ENCODE measurements at regions not wholly inside any gene's neighbourhood (a gene's known extent, or its start where the extent isn't known, plus 50 kb on each side); places are given as distances from the start of the nearest gene placed in this dataset.

GRCh38 chr3:101172516-101172915 is 147.9 kb downstream of the IMPG2 start:
- TF ChIP-seq CTCF (IDR thresholded peaks at IDR 0.05; ENCODE audit: extremely low read depth in 1 of 2, insufficient read depth in 1 of 2, low read depth in 1 of 2, low read length in 2 of 2) (no peak), EZH2 (IDR thresholded peaks at IDR 0.05; ENCODE audit: borderline replicate concordance, low read depth, low read length, severe bottlenecking) (no peak), JUN (IDR thresholded peaks at IDR 0.05; ENCODE audit: borderline replicate concordance, insufficient read depth, insufficient read length, low read depth) (no peak), POLR2A (IDR thresholded peaks at IDR 0.05; ENCODE audit: low read depth, low read length) (no peak)
